GM12892 (cell line): ENCODE measurements at regions not wholly inside any gene's neighbourhood (a gene's known extent, or its start where the extent isn't known, plus 50 kb on each side); places are given as distances from the start of the nearest gene placed in this dataset.

Source experiments
- POLR2A ChIP-seq: IDR thresholded peaks from 2 replicates; pipeline ENCODE4 v1.6.1; 2011; ENCODE audit warnings: low read depth, low read length, control low read depth
- POLR2AphosphoS5 ChIP-seq: IDR thresholded peaks from 2 replicates; pipeline ENCODE4 v1.6.1; 2011; ENCODE audit warnings: low read depth, low read length, control low read depth

- TF ChIP-seq POLR2A (no peak), POLR2AphosphoS5 (no peak)
Measured at GRCh38 chr18:1425679-1426078, 521.0 kb downstream of the ADCYAP1 start.
